ENCODE measurements at regions not wholly inside any gene's neighbourhood (a gene's known extent, or its start where the extent isn't known, plus 50 kb on each side); places are given as distances from the start of the nearest gene placed in this dataset.

DNA sequence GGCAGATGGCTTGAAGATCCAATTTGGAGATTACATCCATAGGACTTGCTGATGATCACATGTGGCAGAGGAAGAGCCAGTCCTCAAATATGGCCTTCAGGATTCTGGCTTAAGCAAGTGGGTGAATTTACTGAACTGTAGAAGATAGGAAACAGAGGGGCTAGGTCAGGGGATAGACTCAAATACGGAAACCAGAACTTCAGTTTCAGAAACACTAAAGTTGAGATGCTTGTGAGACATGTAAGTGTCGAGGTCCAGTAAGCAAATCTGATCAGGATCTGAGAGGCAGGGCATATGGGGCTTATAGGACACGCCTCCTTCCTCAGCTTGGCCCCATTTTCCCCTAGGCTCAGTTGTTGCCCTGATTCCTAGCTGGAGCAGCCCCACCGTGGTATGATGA is 107.7 kb downstream of the LBH start:
- no peak for DNase-seq (ENCODE audit: low read depth in 2 of 2)

DNA sequence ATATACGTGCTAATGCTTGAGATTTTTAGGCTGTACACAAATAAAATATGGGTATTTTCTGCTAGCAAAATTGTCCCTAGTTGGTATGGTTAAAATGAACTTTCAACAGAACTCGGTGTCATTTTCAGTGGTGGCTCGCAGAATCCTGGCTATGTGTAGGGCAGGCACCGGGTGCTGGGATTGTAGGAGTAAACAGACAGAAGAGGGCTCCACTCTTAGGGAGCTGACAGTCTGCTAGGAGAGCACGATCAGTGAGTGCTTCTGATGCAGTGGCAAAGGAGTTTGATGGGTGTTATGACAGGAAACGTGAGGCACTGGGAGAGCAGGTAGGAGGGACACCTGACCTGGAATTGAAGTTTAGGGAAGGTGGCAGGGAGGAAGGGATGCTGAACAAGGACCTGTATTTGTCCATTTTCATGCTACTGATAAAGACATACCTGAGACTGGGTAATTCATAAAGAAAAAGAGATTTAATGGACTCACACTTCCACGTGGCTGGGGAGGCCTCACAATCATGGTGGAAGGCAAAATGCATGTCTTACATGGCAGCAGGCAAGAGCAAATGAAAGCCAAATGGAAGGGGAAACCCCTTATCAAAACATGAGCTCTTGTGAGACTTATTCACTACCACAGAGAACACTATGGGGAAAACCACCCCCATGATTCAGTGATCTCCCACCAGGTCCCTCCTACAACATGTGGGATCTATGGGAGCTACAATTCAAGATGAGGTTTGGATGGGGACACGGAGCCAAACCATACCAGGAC is 105.4 kb upstream of the LCLAT1 start:
- no peak for DNase-seq (ENCODE audit: low read depth in 2 of 2)

DNA sequence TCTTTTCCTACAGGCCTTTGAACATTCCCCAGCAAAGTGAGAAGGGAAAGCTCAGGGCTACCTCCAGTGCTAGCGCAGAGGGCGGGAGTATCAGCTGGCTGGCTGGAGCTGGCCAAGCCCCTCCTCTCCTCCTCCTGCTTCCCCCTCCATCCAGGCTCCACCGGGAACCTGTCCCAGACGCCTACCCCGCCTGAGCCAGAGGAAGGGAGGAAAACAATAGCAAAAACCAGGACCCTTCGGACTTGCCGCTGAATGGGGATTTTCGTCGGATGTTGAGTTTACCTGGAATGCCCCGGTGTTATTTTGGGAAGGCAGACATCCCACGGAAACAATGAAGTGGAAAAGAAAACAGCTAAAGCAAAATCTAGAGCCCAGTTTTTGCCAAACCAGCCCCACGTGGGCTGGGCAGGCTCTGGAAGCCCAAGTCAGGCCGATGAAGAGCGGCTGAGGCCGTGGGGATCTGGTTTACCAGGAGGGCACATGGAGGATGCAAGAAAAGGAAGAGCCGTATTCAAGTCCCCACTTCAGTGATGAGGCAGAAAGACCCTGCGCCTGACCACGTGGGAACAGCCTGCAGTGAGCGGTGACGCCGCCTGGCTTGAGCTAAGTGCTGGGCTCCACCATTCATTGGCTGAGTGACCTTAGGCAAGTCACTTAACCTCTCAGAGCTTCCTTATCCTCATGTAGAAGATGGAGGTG is 100.4 kb upstream of the LCLAT1 start:
- no peak for DNase-seq (ENCODE audit: low read depth in 2 of 2)

DNA sequence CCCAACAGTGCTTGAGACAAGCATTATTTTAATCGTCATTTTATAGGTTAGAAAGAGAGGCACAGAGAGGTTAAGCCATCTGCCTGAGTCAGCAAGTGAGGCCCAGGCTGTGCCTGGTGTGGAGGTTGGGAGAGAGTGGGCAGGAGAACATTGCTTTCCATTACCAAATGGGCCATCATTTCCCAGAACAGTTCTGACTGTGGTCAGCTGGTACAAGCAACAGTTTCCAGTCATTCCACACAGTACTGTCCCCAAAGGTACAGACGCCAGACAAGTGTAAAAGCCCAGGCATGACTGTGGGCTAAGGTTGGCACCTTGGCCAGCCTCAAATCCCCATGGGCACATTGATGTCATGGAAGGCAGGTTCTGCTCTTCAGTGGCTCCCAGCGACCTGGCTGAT is 98.2 kb upstream of the LCLAT1 start:
- peak in 1 of 2 donors; percentile 28 for DNase-seq (ENCODE audit: low read depth in 2 of 2)

DNA sequence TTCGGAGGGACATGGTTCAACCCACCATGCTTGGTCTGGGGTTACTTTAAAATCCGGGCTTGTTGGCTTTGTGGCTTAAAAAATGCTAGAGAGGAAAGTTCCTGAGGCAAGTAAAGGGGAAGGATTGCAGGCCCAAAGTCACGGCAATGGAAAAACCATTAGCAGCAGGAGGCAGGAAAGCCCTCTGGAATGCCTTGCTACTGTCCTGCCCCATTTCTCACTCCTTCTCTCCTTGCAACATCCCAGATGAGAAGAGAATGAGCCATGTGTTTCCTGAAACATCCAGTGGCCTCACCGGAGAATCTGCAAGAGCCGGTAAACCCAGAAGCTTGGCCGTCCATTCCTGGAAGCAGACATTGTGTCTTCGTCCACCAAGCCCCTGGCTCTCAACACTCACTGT is 97.4 kb upstream of the LCLAT1 start:
- no peak for DNase-seq (ENCODE audit: low read depth in 2 of 2)

DNA sequence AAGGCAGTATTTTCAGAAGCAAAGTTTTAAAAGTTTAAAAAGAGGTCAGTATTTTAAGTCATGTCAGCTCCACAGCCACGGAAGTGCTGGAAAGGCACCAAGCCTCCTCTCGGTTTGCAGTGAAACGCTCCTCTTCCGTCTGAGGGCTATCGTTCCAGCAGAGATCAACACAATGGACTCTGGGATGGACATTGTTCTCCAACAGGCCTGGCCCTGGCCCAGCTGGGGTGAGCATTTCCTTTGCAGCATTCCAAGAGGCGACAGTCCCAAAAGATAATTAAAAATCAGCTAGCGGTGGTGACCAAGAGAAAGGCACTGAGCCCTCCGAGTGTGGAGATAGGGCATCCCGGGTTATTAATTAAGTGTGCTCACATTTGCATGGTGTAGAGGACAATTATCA is 95.9 kb upstream of the LCLAT1 start:
- DNase-seq (ENCODE audit: low read depth in 2 of 2): no peak

DNA sequence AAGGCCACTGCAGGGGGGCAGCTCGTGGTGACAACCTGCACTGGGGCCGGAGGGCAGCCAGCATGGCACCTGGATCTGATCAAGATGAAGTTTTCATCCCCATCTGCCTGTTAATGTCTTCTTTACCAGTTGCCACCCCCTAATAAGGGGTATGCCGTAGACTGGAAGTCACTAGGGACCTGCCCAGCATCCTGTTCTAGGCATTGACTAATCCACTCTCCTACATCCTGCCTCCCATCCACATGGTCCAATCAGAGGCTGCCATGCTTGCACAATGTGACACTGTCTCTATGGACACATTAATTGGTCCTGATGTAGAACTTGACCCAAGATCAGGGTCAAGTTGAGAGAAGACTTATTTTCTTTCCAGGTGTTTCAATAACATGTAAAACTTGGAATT is 95.1 kb upstream of the LCLAT1 start:
- no peak for DNase-seq (ENCODE audit: low read depth in 2 of 2)

DNA sequence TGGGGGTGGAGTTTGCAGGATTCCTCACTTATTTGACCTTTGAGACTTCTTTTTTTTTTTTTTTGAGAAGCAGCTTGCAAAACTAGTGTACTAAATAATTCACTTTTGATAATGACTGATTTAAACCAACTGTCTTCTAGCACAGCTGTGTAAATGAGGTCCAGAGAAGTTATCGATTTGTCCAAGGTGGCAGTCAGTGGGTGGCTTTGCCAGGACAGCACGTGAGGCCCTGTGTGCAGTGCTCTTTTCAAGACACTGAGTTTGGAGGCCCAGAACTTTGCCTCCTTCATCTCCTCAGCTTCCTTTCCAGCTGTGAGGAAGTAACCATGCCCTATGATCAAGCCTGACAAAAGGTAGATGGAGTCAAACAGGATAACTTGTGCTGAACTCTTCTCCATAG is 92.9 kb upstream of the LCLAT1 start:
- no peak for DNase-seq (ENCODE audit: low read depth in 2 of 2)

DNA sequence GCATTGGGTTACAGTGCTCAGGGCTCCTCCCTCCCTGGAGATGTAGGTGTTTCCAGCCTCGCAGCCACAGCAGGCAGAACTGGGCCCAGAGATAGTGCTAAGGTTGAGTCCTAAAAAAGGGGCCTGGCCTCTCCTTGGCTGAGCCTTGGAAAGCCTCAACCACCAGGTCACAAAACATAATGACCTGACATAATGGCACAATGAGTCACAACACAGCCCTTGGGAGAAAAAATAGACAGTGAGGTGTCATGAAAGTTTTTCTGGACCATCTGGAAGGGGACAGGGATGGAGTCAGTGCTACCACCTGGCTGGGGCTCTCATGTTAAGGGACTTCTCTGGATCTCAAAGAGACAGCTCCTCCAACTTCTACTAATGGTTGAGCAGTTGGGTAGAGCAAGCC is 92.4 kb upstream of the LCLAT1 start:
- DNase-seq (ENCODE audit: low read depth in 2 of 2): no peak

DNA sequence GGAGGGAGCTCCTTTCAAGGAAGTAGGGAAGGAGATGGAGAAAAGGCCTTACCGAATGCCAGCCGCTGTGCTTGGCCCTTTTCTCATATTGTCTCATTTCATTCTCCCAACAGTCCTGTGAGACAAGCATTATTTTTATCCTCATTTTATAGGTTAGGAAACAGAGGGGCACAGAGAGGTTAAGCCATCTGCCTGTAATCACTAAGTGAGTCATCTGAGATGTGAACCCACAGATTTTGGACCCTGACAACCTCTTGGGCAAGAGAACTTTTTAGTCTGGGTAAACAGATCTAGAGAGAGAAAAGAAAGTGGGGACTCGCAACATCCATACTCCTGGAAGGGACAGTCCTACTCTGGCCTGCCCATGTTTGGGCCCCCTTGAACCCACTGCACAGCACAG is 91.7 kb upstream of the LCLAT1 start:
- DNase-seq (ENCODE audit: low read depth in 2 of 2): no peak

DNA sequence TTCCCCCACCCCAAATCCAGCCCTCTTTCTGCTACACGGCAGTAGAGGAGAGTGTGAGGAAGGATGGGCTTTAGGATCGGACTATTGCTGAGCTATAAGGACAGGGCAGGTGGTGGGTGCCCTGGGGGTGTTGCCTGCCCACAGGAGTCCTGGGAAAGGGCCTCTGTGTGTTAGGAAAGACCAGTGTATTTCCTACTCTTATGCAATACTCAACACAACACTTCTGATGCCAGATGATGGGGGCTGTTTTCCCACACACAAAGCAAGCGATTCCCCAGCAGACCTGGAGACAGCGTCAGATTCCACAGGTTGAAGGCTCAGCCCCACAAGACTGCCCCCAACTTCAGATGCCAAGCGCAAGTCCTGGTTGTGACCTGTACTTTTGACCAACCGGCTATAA is 91.0 kb upstream of the LCLAT1 start:
- DNase-seq (ENCODE audit: low read depth in 2 of 2): no peak

DNA sequence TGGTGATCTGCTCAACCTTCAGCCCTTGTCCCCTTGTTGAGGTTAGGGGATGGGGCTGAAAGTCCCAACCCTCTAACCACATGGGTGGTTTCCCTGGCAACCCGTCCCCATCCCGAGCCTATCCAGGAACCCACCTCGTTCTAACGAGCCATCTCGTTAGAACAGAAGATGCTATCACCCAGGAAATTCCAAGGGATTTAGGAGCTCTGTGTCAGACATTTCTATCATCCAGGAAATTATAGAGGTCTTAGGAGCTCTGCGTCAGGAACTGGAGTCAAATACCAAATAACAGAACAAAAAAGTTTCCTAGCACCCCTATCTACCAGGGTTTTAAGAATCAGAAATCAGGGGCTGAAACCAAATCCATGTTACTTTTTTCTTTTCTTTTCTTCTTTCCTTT is 90.3 kb upstream of the LCLAT1 start:
- no peak for DNase-seq (ENCODE audit: low read depth in 2 of 2)

DNA sequence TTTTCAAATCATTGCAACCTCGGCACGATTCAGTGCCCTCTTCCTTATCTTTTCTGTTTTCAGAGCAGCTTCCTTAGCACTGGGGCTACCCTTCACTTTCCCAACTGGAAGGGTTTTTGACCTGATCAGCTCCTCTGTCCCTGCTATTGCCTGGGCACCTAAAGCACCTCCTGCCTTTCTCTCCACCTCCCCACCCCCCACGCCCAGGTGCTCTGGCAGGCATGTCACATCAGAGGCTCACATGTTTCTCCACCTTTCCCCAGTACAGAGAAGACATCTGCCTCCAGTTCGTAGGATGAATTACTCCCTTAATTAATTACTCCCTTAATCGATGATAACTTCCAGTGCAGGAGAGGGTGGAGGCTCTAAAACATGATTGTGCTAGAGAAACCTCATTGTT is 88.7 kb upstream of the LCLAT1 start:
- DNase-seq (ENCODE audit: low read depth in 2 of 2): no peak

DNA sequence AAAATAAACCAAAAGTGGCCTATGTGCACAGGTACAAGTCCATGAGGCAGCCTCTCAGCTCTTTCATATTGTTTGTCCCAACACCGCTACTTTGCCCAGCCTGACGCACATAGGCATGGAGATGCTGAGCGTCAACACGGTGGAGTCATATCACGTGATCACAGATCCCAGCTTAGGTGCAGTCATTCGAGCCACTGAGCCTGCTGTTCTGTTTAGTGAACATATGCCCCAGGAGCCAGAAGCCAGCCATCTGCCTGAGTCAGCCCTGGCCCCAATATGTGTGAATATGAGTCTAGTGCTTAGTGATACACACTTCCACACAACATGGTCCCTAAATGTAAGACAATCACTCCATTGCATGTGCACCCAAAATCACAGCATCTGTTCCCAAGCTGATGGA is 88.2 kb upstream of the LCLAT1 start:
- DNase-seq (ENCODE audit: low read depth in 2 of 2): no peak

DNA sequence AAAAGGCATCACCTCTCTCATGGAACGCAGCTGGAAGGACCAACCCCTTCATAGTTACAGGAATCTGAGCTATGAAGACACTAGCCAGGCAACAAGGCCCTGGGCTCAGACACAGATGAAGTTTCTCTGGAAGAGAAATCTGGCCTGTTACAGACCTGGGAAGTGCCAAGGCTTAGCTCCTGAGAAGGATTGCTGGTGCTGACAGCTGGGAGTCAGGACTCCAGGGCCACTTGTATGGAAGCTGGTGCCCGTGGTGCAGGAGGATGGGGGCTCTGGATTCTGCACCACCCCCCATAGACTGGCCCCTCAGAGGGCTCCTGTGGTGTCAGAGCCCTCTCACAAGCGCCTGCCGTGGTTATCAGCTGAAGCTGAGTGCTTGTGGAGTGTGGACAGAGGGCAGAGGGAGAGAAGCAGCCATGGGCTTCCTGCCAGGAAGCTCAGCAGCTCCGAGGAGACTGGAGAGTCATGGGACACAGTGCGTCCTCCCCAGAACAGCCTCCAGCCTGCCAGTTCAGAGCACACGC is 87.3 kb upstream of the LCLAT1 start:
- no peak for DNase-seq (ENCODE audit: low read depth in 2 of 2)

DNA sequence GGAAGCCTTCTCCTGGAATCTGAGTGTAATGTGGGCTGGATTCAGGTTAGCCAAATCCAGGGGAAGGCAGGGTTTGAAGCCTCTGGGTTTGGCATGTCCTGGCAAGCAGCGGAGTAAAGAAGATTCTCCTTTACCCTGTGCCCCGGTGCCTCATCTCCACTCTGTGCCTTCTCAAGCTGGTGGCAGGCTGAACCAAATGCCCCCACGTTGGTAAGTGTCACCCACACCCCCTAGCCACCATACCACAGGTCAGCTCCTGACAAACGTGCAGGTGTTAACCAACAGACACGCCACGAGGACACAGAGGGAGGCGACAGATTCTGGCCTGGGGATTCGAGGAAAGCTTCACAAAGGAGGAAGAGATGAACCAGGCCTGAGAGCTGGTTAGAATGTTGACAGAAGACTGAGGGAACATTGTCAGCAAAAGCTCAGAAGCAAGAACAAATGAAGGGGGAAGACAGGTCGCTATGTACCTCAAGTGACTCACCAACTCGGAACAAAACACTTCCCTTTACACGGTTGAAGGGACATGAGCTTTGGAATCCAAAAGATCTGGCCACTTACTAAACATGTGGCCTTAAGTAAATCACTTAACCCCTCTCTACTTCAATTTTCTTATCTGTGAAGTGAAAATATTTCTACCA is 85.2 kb upstream of the LCLAT1 start:
- no peak for DNase-seq (ENCODE audit: low read depth in 2 of 2)

DNA sequence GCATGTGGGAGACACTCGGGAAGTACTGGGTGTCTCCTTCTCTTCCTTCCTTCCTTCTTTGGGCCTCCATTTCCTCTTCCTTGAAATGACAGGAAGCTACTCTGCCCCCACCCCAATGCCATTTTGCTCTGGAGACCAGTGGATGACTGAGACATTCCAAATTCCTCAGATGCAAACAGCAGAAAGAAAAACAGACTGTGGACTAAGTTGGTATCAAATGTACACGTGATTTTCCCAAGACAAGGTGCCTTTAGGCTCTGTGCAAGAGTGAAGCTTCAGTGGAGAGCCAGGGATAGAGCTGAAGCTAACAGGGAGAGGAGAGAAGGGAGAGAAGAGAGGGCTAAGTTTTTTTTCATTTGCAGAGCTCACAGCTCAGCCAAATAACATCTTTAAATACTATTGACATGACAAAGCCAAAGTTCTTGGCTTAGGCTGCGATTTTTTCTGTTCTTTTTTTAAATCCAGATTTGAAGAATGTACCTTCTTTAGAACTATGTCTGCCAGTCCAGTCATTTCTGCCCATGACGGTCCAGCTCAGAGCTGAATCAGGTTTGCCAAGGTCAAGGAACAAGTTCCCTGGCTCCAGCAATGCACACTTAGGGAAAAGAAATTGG is 84.5 kb upstream of the LCLAT1 start:
- DNase-seq (ENCODE audit: low read depth in 2 of 2): no peak

DNA sequence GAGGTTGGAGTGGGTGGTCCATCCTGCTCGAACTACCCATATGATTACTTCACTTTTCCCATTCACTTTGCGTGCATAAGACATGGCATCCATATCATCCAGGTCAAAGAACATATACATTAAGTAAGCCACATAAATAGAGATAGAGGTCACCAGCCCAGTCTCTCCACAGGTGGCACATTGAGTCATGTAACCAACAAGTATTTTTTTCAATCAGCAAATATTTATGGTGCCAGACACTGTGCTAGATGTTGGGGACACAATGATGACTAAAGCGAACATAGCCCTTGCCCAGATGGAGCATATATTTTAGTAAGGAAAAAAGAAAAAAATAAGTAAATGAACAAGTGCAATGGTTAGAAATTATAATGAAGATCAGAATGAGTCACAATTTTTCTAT is 83.6 kb upstream of the LCLAT1 start:
- no peak for DNase-seq (ENCODE audit: low read depth in 2 of 2)

DNA sequence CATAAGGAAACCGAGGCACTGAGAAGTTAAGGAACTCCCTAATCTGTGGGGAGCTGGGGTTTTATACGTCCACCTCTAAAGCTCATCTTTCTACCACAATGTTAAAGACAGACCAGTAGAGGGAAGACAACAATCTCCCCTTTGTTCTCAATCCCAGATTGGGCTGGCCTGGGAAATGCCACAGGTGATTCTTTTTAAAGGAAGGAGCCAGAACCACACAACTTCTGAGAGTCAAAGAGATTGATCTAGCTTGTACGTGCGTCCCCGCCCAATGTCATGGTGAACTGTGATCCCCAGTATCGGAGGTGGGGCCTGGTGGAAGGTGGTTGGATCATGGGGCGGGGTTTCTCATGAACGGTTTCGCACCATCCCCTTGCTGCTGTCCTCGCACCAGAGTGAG is 81.8 kb upstream of the LCLAT1 start:
- DNase-seq (ENCODE audit: low read depth in 2 of 2): no peak

DNA sequence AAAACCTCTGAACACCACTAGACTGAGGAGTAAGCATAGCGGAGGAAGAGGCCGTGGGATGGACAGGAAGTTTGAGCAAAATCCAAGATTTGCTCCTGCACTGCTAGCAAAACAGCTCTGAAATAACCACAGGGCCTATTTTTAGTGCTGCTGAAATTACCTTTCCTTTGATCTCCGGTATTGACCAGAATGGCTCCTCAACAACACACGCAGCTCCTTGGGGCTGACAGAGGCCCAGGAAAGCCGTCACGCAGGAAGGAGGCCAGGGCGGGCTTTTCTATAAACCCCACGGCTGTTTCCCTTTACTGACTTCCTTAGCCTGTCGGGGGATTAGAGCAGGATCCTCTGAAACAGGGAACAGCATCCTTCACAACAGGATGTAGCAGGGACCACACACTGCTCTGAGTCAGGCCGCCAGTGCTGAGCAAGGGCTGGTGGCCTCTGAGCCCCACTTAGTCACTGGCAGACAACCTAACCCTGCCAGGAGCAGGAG is 80.8 kb upstream of the LCLAT1 start:
- peak; percentile 27 to 38 for DNase-seq (ENCODE audit: low read depth in 2 of 2)

DNA sequence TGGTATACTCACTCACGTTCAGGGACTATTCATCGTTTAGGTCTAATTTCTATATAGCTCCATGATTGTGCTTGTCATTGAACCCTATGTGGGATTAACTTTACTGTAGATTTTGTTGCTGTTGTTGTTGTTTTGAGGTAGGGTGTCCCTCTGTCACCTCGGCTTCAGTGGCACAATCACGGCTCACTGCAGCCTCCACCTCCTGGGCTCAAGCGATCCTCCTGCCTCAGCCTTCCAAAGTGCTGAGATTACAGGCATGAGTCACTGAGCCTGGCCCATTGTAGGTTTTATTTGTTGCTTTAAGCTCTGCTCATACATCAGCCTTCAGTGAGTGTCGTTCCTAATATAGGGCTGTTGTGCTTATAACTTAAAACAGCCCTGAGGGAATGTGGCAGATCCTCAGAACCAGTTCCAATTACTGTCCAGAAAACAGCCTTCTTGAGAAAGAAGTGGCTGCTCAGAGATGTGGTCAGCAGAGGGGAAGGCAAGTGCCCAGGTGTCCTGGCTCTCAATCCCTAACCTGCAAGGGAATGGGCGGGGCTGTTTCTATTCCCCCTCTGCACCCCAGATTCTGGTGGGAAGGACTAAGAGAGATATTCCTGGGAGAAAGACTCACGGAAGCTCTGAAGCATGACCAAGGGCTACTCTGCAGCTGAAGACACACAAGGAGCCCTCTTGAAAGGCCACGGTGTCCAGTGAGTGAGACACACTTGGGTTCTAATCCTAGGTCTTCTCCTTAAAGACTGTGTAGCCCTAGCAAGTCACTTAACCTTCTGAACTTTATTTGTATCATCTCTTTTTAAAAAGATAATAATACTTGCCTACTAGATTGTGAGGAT is 79.6 kb upstream of the LCLAT1 start:
- DNase-seq (ENCODE audit: low read depth in 2 of 2): no peak
